A549 (cell line): ENCODE measurements at regions not wholly inside any gene's neighbourhood (a gene's known extent, or its start where the extent isn't known, plus 50 kb on each side); places are given as distances from the start of the nearest gene placed in this dataset.

Source experiments
- EP300 ChIP-seq, 2 experiments: fragments of >200 bp; sonication (Bioruptor Twin); formaldehyde crosslinking; IDR thresholded peaks; 2 replicates in 1 of 2; 3 replicates in 1 of 2; pipeline ENCODE4 v1.6.1; 2016 to 2017
- MYC ChIP-seq: IDR thresholded peaks from 2 replicates; pipeline ENCODE4 v1.6.1; 2012; ENCODE audit warnings: mild to moderate bottlenecking, inconsistent platforms, low read length, improper control_type of control experiment, borderline replicate concordance

DNA sequence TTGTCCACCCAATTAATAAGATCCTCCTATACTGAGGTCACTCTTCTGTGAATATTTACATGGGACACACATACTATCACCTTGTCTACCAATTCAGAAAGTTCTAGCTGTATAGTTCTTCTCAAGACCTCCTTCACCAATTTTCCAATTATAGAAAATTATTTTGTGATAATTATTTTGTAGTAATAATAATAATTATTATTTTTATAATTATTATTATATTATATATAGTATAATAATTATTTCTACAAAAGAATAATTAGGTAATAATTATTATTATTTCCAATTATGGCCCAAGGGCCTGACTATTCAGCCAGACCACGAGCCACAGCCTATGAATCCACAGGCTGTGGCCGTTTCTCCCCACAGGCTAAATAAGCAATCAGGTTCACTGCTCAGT is 164.1 kb upstream of the IGSF21 start:
- TF ChIP-seq EP300 (IDR thresholded peaks at IDR 0.05) (no peak), MYC (no peak)
